SU-DHL-6 (cell line): ENCODE measurements at regions not wholly inside any gene's neighbourhood (a gene's known extent, or its start where the extent isn't known, plus 50 kb on each side); places are given as distances from the start of the nearest gene placed in this dataset.
"Not testable (repeated sequence)": the region's sequence is repeated elsewhere in the genome, so short reads cannot be mapped to it uniquely, and the experiment has no call there.

Source experiments
- CTCF ChIP-seq: fragments of 200-600 bp; sonication (generic); IDR thresholded peaks from one replicate; pipeline ENCODE4 v1.5.1; 2017; ENCODE audit warnings: antibody characterized with exemption, mild to moderate bottlenecking, low read length, moderate library complexity; ENCODE audit not compliant: insufficient read depth, poor library complexity, severe bottlenecking
- EZH2phosphoT487 ChIP-seq: fragments of 200-600 bp; sonication (generic), shearing (Covaris generic); conservative IDR thresholded peaks from 2 replicates; pipeline ENCODE4 v1.6.1; 2018; ENCODE audit warnings: mild to moderate bottlenecking, antibody characterized with exemption, low read length, moderate library complexity, mixed read lengths

GRCh38 chr5:60532796-60533195 lies 167.2 kb downstream of the DEPDC1B start:
- TF ChIP-seq CTCF, EZH2phosphoT487: not testable (repeated sequence)
